GM11168 (cell line): ENCODE measurements at regions not wholly inside any gene's neighbourhood (a gene's known extent, or its start where the extent isn't known, plus 50 kb on each side); places are given as distances from the start of the nearest gene placed in this dataset.

ENCODE experiments used
- in situ Hi-C: fragments of 300-500 bp; cut with MboI; formaldehyde crosslinking; loops from one replicate; pipeline ENCODE4 v1.12.0; 2022; ENCODE audit warnings: low sequenced_read_pairs; ENCODE audit not compliant: unreplicated experiment

- in situ Hi-C loops, result no loop called here
Measured at GRCh38 chr9:91163773-91164471, 197.8 kb downstream of the AUH start.
